MG63 (cell line): ENCODE measurements at regions not wholly inside any gene's neighbourhood (a gene's known extent, or its start where the extent isn't known, plus 50 kb on each side); places are given as distances from the start of the nearest gene placed in this dataset.
A peak's percentile ranks its signal among the peaks of the same experiment; 100 is the strongest.

Source experiments
- DNase-seq: peaks from one replicate; pipeline ENCODE4 v3.0.0-alpha.2; 2020
- H3K27me3 ChIP-seq: fragments of 250-450 bp; sonication (Bioruptor Pico); 2 replicates; pipeline ENCODE4 v1.5.1; 2020; ENCODE audit warnings: mild to moderate bottlenecking, moderate library complexity
- H3K36me3 ChIP-seq: fragments of 250-450 bp; sonication (Bioruptor Pico); 2 replicates; pipeline ENCODE4 v1.5.1; 2020; ENCODE audit warnings: mild to moderate bottlenecking, moderate library complexity
- H3K4me3 ChIP-seq: fragments of 250-450 bp; sonication (Bioruptor Pico); 2 replicates; pipeline ENCODE4 v1.5.1; 2020; ENCODE audit warnings: mild to moderate bottlenecking, moderate library complexity
- H3K9me3 ChIP-seq: fragments of 250-450 bp; sonication (Bioruptor Pico); 2 replicates; pipeline ENCODE4 v1.5.1; 2020; ENCODE audit warnings: mild to moderate bottlenecking, moderate library complexity

DNA sequence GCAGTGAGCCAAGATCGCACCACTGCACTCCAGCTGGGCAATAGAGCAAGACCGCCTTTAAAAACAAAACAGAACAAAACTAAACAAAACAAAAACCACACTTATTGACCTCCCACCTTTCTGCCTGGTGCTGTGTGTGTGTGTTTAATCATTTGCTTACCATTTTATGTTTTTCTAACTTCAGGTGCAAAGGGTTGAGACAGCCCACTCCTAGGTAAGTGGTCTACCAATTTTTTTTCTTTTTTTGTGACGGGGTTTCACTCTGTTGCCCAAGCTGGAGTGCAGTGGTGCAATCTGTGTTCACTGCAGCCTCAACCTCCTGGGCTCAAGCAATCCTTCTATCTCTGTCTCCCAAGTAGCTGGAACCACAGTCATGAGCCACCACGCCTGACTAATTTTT is 65.8 kb downstream of the SALL1 start:
- DNase-seq: no peak
- Histone ChIP-seq H3K9me3 (no peaks in the 10 kb centered on the region), H3K4me3 (no peak overlapping the region), H3K27me3 (no peaks in the 10 kb centered on the region), H3K36me3 (no peaks in the 10 kb centered on the region)

DNA sequence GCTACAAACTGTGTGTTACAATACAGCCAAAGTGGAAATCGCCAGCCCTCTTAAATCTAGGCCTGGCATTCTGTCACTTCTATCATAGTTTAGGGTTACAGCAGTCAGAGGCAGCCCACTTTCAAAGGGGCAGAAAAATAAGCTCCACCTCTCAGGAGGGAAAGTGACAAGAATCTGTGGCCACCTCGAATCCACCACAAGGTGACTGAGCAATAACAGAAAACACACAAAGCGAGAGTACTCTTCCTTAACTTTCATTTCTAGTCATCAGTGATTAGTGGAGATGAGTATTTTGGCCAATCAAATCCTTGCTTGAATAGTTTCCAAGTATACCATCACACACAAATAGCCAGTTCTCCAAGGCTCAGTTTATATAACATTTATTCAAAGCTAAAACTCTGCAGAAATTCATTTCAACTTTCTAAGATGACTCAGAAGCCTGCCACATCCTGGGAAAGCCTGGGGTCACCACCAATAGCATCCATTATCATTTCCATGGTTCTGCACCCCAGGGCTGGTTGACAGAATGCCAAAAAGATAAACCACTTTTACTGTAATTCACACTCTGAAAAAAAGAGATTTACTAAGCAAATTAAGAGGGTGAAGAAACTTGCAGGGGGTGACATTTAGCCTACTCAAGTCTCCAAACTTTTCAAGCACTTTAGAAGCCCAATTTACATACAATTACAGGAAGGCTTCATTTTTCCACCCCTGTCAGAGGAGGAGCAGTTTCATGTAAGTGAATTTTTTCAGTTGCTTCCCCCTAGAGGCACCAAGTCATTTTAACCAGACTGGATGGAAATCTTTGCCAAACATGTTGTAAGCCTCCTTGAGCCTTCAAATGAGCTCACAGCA is 66.8 kb downstream of the SALL1 start:
- H3K4me3 ChIP-seq: no peak overlapping the region
- no peak for DNase-seq
- no peaks in the 10 kb centered on the region for H3K36me3 ChIP-seq

DNA sequence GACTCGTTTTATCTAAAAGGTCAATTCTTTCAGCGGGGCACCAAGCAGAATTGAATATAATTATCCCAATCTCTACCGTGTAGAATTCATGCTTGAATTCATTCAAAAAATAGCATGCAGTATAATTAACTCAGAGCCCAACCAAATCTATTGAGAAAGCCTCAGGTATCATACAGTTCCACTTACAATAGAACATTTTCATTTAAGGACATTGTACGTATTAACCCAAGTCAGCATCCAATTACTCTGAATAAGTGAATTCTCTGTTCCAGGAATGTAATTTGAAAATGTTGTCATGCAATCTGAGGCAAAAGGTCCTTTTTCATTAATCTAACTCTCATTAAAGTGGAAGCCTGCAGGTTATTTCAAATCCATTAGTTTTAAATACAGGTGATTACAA is 78.5 kb downstream of the SALL1 start:
- H3K27me3 ChIP-seq: no peaks in the 10 kb centered on the region
- H3K36me3 ChIP-seq: no peaks in the 10 kb centered on the region
- H3K4me3 ChIP-seq: no peak overlapping the region
- no peaks in the 10 kb centered on the region for H3K9me3 ChIP-seq
- no peak for DNase-seq

More for the DNA sequence above, 66.8 kb downstream of the SALL1 start:
- Histone ChIP-seq H3K27me3 (no peaks in the 10 kb centered on the region), H3K9me3 (no peaks in the 10 kb centered on the region)

DNA sequence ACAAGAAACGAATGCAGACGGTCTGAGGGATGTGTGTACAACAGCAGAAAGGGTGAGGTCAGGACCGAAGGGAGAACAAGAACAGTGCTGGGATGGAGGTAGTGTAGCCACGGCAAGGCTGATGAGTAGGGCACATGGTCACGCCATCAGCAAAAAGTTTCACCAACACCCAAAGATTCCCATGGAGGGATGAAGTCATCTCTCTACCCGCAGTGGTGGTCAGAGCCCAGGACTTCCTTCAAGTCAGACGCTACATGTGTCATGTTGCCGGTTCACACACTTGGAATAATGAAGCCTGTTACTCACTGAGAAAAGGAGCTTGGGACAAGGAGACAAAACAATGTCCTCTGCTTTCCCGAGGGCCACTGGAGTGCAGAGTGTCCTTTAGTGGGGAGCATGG is 79.7 kb downstream of the SALL1 start:
- Histone ChIP-seq H3K27me3 (no peaks in the 10 kb centered on the region), H3K36me3 (no peaks in the 10 kb centered on the region), H3K9me3 (no peaks in the 10 kb centered on the region), H3K4me3 (no peak overlapping the region)
- no peak for DNase-seq

DNA sequence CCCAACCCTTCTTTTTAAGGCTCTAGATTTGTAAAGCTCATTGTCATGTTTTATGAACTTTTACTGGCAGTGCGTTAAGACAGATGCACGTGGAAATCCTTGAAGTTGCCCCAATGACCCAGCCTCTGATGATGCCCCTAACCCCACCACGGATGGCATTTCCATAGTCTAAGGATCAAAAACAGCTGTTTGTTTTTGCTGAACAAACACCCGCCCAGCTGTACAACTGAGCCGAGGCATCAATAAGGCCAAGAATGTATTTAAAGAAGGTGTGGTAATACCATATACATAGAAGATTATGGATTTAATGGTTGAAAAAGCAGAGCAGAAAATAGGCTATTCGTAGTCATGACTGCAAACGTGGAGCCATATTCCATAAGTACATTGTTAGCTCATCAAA is 83.7 kb downstream of the SALL1 start:
- H3K4me3 ChIP-seq: no peak overlapping the region
- H3K27me3 ChIP-seq: no peaks in the 10 kb centered on the region
- H3K36me3 ChIP-seq: no peaks in the 10 kb centered on the region
- no peak for DNase-seq
- no peaks in the 10 kb centered on the region for H3K9me3 ChIP-seq

DNA sequence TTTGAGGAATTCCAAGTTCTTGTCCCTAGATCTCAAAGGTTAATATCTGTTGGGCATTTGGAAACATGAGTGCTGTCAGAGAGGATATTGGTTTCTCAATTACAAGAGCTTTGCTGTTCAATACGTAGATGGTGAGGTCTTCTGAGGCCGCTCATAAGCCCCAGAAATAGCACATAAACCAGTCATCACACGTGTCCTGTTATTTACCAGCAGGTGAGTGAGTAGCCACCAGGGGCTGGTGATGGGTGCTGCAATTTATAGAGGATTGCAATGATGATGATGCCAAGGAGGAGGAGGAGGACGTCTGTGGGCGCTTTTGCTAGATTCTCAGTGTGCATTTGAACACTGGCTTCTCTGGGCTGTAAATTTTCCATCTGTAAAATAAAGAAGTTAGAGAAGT is 89.0 kb downstream of the SALL1 start:
- DNase-seq: no peak
- Histone ChIP-seq H3K36me3 (no peaks in the 10 kb centered on the region), H3K9me3 (no peaks in the 10 kb centered on the region), H3K27me3 (no peaks in the 10 kb centered on the region), H3K4me3 (no peak overlapping the region)

DNA sequence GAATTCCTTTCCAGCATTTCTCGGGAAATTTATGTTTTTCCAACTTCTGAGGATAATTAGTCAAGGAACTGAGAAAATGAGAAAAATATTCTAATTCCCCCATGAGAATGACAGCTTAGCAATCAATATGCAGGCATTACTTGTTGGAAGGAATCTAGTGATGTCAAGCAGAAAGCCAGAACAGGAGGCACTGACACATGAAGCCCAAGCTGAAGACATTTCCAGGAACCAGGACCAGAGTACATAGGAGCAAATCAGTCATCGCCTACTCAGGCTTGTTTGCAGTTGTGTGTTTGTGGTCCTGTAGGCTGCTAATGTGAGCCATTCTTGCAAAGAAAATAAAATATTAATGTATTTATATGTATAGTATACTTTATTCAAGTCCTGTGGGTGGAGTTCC is 89.7 kb downstream of the SALL1 start:
- no peaks in the 10 kb centered on the region for H3K9me3 ChIP-seq
- DNase-seq: no peak
- no peaks in the 10 kb centered on the region for H3K36me3 ChIP-seq
- H3K4me3 ChIP-seq: no peak overlapping the region
- H3K27me3 ChIP-seq: no peaks in the 10 kb centered on the region

DNA sequence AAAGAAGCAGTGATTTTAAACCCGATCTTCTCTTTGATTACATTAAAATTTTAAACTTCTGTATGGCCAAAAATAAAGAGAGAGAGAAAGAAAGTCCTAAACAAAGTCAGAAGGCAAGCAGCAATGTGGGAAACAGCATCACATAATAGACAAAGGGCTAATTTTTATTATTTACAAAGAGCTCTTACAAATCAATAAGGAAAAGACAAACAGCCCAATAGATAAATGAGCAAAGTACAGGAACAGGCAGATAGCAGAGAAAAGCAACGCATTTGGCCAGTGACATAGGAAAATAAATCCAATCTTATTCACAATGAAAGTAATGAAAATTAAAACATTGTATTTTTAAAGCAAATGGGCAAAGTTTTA is 93.1 kb downstream of the SALL1 start:
- Histone ChIP-seq H3K27me3 (no peaks in the 10 kb centered on the region), H3K36me3 (no peaks in the 10 kb centered on the region), H3K9me3 (no peaks in the 10 kb centered on the region), H3K4me3 (no peak overlapping the region)
- no peak for DNase-seq

DNA sequence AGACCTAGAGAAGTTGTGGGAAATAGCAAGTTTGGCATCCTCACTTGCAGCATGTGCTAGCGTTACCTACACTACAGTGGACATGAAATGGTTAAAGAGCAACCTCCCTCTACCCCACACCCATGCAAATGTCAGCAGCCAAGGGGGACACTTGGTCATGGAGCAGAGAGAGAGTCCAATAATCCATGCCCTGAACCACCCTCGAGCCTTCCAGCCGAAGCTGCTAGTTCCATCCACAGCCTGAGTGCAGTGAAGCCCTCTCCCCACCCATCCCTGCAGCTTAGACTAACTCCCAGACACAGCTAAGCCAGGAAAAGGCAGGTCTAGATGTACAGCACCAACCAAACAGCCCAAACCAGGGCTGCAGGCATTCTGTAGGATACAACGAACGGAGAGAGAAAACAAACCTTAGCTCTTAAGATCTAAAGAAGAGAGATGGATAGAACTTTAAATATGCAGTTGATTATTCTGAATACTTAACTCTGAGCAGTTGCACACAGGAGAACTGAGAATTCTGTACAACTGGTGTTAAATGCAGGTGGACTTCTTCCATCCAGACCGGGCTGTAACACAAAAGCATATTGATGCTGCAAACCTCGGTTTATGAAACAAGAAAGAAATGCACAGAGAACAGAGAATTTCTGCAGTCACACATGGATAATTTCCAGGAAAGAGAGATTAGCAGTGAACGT is 93.8 kb downstream of the SALL1 start:
- Histone ChIP-seq H3K36me3 (no peaks in the 10 kb centered on the region), H3K4me3 (no peak overlapping the region), H3K27me3 (no peaks in the 10 kb centered on the region), H3K9me3 (no peaks in the 10 kb centered on the region)
- no peak for DNase-seq

DNA sequence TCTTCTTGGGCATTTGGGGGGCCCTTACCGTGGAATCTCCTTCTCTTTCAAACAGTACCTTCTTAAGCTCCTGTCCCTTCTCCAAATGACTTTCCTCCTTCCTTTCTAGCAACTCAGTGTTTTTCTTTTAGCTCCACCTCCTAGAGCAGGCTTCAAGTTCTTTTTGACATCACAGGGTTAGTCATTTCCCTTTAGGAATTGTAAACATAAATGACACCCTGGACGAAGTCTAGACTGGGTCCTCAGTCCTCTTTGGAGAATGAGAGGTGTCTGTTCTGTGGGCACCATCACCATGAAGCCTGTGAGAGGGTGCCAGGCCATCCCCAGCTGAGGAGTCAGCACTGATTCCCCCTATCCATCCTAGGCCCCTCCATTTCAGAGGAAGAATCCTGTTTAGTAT is 94.7 kb downstream of the SALL1 start:
- no peaks in the 10 kb centered on the region for H3K27me3 ChIP-seq
- no peaks in the 10 kb centered on the region for H3K36me3 ChIP-seq
- no peak for DNase-seq
- no peak overlapping the region for H3K4me3 ChIP-seq
- no peaks in the 10 kb centered on the region for H3K9me3 ChIP-seq

DNA sequence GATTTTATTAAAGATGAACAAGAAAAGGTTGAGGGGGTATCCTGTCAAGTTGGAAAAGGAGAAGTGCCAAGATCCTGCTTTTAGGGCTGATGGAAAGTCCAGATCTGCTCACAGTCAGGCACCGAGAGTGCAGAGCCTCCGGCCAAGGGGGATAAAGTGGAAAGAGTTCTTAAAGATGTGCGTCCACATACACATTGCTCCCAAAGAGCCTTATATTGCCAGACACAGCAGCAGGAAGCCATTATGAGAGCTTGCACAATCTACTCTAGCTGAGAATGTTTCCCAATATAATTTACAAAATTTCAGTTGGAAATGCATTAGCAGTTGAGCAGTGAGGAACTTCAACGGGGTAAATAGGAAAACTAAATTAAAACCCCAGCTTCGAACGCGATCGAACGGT is 95.6 kb downstream of the SALL1 start:
- no peaks in the 10 kb centered on the region for H3K9me3 ChIP-seq
- H3K36me3 ChIP-seq: no peaks in the 10 kb centered on the region
- DNase-seq: no peak
- no peaks in the 10 kb centered on the region for H3K27me3 ChIP-seq
- no peak overlapping the region for H3K4me3 ChIP-seq

DNA sequence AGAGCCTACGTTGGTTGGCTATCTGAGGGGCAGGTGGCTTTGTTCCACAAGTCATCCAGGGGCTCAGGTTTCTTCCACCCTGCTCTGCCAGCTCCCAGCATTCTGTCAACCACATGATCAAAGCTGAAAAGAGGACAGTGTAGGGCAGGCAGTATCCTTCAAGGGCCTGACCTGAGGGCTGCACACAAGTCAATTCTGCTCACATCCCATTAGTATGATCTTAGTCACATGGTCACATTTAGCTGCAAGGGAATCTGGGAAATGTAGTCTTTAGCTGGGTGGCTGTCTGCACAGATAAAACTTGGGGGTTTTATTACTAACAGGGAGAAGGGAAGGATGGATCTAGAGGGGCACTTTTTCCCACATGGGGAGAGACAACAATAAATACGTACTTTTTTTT is 97.3 kb downstream of the SALL1 start:
- H3K9me3 ChIP-seq: no peaks in the 10 kb centered on the region
- H3K36me3 ChIP-seq: no peaks in the 10 kb centered on the region
- DNase-seq: no peak
- H3K4me3 ChIP-seq: no peak overlapping the region
- no peaks in the 10 kb centered on the region for H3K27me3 ChIP-seq

DNA sequence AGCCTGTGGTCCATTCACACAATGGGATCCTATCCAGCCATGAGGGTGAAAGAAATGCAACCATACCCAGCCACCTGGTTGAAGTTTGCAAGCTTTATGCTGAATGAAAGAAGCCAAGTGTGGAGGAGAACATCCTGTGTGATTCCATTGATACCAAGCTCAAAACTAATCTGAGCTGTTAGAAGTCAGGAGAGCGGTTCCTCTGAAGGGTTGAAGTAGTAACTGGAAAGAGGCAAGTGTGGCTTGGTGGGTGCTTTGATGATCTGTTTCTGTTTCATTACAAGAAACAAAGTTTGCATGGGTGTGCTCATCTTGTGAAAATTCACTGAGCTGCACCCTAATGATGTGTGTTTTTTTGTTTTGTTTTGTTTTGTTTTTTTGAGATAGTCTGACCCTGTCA is 99.4 kb downstream of the SALL1 start:
- no peaks in the 10 kb centered on the region for H3K27me3 ChIP-seq
- H3K9me3 ChIP-seq: no peaks in the 10 kb centered on the region
- H3K4me3 ChIP-seq: no peak overlapping the region
- DNase-seq: no peak
- no peaks in the 10 kb centered on the region for H3K36me3 ChIP-seq

DNA sequence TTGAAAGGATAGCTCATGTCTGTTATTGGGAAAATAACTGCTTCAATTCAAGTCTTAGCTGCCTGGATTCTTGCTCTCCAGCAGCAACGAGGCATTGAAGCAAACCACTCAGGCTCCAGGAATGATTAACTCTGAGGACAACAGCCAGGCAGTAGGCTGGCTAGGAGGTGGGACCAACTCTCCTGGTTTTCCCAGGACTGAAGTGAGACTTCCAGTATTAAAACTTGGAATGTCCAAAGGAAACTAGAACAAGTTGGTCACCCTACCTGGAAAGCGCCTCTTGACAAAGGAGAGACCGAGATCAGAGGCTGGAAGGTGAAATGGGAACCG is 100.7 kb downstream of the SALL1 start:
- no peaks in the 10 kb centered on the region for H3K9me3 ChIP-seq

DNA sequence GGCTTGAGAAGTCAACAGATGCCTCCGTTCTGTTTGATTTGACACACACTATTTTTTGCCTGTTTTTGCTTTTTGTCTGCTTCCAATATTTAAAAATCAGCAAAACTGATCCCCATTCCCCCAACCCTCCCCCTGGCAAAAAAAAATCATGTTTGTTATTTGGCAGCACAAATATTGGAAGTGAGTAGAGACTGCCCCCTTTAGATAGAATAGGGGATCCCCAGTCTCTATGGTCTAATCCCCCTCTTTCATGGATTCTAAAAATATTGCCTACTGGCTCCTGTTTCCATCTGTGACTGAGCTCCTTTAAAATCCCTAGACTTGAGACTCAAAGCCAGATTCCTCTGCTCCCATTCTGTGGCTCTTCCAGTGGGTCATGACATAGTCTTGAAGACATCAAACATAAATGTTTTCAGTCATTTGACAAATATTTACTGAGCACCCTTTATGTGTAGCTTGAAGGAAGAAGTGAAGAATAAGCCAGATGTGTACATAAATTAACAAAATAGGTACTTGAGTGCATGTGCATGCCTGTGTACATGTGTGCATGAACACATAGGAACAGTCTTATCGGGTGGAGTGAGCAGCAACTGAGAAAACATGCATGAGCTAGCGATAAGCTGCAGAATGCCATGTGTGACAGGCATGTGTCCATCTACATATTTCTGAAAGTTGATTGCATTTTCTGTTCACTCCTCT is 101.2 kb downstream of the SALL1 start:
- Histone ChIP-seq H3K36me3 (no peaks in the 10 kb centered on the region), H3K9me3 (no peaks in the 10 kb centered on the region), H3K27me3 (no peaks in the 10 kb centered on the region), H3K4me3 (no peak overlapping the region)
- no peak for DNase-seq

More for the DNA sequence above, 100.7 kb downstream of the SALL1 start:
- no peaks in the 10 kb centered on the region for H3K27me3 ChIP-seq
- no peak overlapping the region for H3K4me3 ChIP-seq
- no peaks in the 10 kb centered on the region for H3K36me3 ChIP-seq
- DNase-seq: no peak

DNA sequence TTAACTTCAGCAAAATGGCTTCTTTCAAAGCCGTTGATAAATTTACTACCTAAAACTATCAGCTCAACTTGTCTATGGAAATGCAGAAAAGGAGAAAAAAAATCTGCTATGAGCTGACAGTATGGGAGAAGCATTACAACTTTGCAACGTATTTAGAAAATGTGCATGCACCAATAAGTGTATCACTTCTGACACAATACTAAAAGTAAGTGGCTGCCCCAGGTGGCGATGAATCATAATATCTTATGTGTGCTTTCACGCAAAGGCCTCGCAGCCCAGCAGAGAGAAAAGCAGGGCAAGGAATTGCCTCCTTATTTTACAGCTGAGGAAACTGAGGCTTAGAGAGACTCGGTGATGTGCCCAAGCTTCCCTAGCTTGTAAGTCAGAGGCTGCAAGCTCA is 101.8 kb downstream of the SALL1 start:
- no peaks in the 10 kb centered on the region for H3K36me3 ChIP-seq

DNA sequence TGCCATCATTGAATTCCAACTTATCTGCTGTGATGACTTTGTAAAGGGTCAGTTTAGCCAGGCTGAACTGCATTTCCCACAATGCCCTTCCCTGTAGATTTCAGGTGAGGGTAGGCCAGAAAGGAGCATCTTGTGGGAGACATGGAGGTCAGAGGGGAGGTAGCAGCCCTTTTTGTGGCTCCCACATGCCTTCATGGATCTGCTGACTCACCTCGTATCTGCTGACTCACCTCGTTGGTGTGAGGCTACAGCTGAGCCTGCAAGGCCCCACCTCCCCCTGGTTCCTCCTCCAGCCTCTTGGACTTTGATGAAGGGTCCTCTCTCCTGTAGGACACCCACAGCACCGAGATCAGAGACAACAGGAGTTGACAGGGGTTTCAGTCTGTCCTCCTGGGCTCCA is 102.5 kb downstream of the SALL1 start:
- peak; percentile 11 for DNase-seq
- Histone ChIP-seq H3K27me3 (no peaks in the 10 kb centered on the region), H3K9me3 (no peaks in the 10 kb centered on the region), H3K4me3 (no peak overlapping the region), H3K36me3 (no peaks in the 10 kb centered on the region)

More for the DNA sequence above, 101.8 kb downstream of the SALL1 start:
- Histone ChIP-seq H3K4me3 (no peak overlapping the region), H3K27me3 (no peaks in the 10 kb centered on the region), H3K9me3 (no peaks in the 10 kb centered on the region)
- DNase-seq: no peak

DNA sequence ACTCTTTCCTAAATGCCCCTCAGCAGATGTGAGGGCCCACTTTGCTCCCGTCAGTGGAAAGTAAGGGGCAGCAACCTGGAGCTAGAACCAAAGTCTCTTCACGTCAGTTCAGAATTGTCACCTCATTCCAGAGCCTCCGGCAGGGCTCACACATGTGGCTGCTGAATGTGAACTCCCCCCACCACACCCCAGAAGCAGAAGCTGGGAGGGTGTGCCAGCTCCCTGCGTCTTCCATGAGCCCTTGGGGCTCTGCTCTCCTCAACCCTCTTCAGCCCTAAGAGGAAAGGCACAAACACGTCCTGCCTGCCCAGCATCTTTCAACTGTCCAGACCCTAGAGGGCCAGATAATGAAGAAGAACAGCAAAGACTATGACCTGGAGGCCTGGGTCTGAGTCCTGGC is 105.3 kb downstream of the SALL1 start:
- Histone ChIP-seq H3K36me3 (no peaks in the 10 kb centered on the region), H3K27me3 (no peaks in the 10 kb centered on the region), H3K9me3 (no peaks in the 10 kb centered on the region), H3K4me3 (no peak overlapping the region)
- DNase-seq: no peak
